Gastrocnemius medialis (tissue), 4 donors: ENCODE measurements at regions not wholly inside any gene's neighbourhood (a gene's known extent, or its start where the extent isn't known, plus 50 kb on each side); places are given as distances from the start of the nearest gene placed in this dataset.

ENCODE experiments used
- CTCF ChIP-seq, 5 experiments: fragments of 450-650 bp in 3 of 5; fragments of 200-600 bp in 2 of 5; sonication (generic) in 2 of 5; IDR thresholded peaks in 4 of 5; conservative IDR thresholded peaks in 1 of 5; 1 replicate in 4 of 5; 2 replicates in 1 of 5; pipeline ENCODE4 v1.5.1; 2016 to 2019; ENCODE audit warnings: antibody characterized with exemption in 5 of 5, mild to moderate bottlenecking in 3 of 5, moderate library complexity in 3 of 5
- POLR2A ChIP-seq, 2 donors: fragments of 450-650 bp; IDR thresholded peaks; one replicate each; pipeline ENCODE4 v1.6.1; 2017; ENCODE audit warnings: antibody characterized with exemption in 2 of 2, mild to moderate bottlenecking in 2 of 2, moderate library complexity in 2 of 2

- TF ChIP-seq CTCF (IDR thresholded peaks at IDR 0.05 in 4 of 5, conservative IDR thresholded peaks at IDR 0.05 in 1 of 5) (no peak), POLR2A (IDR thresholded peaks at IDR 0.05) (no peak)
Observed at GRCh38 chr2:9149726-9150567, 56.7 kb upstream of the ASAP2 start.
